Neural progenitor cell (in vitro differentiated cells): ENCODE measurements at regions not wholly inside any gene's neighbourhood (a gene's known extent, or its start where the extent isn't known, plus 50 kb on each side); places are given as distances from the start of the nearest gene placed in this dataset.

Source experiments
- DNase-seq: peaks from one replicate; pipeline ENCODE4 v3.0.0-alpha.2; 2016; ENCODE audit warnings: low spot score
- H2AFZ ChIP-seq: fragments of 200-600 bp; sonication (generic); replicated peaks from 2 replicates; pipeline ENCODE4 v1.6.1; 2016; ENCODE audit warnings: antibody characterized with exemption
- H3F3A ChIP-seq: fragments of 200-600 bp; sonication (generic); 2 replicates; pipeline ENCODE4 v1.6.1; 2016; ENCODE audit warnings: antibody characterized with exemption, low read depth
- H3K27ac ChIP-seq: fragments of 200-600 bp; sonication (generic); 2 replicates; pipeline ENCODE4 v1.5.1; 2016; ENCODE audit warnings: mild to moderate bottlenecking
- H3K27me3 ChIP-seq: fragments of 200-600 bp; sonication (generic); 2 replicates; pipeline ENCODE4 v1.6.1; 2016; ENCODE audit warnings: mild to moderate bottlenecking, moderate library complexity
- H3K36me3 ChIP-seq: fragments of 200-600 bp; sonication (generic); 2 replicates; pipeline ENCODE4 v1.5.1; 2016
- H3K4me1 ChIP-seq: fragments of 200-600 bp; sonication (generic); 2 replicates; pipeline ENCODE4 v1.6.1; 2016; ENCODE audit warnings: mixed run types
- H3K4me2 ChIP-seq: fragments of 200-600 bp; sonication (generic); 2 replicates; pipeline ENCODE4 v1.6.1; 2016
- H3K4me3 ChIP-seq: fragments of 200-600 bp; sonication (generic); 2 replicates; pipeline ENCODE4 v1.5.1; 2016
- H3K79me2 ChIP-seq: fragments of 200-600 bp; sonication (generic); 2 replicates; pipeline ENCODE4 v1.6.1; 2016; ENCODE audit warnings: low read depth
- H3K9ac ChIP-seq: fragments of 200-600 bp; sonication (generic); 2 replicates; pipeline ENCODE4 v1.6.1; 2016
- H3K9me3 ChIP-seq: fragments of 200-600 bp; sonication (generic); 2 replicates; pipeline ENCODE4 v1.5.1; 2016; ENCODE audit warnings: low read depth
- H4K20me1 ChIP-seq: fragments of 200-600 bp; sonication (generic); 2 replicates; pipeline ENCODE4 v1.6.1; 2016; ENCODE audit warnings: low read depth
- H3K27ac Mint-ChIP-seq: 3 replicates; pipeline ENCODE4 v1.8.0; 2021; ENCODE audit warnings: mixed read lengths
- H3K27me3 Mint-ChIP-seq: 2 replicates; pipeline ENCODE4 v1.8.0; 2022; ENCODE audit warnings: low read depth, mild to moderate bottlenecking, inconsistent platforms, moderate library complexity, mixed read lengths; ENCODE audit not compliant: insufficient read depth
- H3K36me3 Mint-ChIP-seq: 3 replicates; pipeline ENCODE4 v1.8.0; 2021; ENCODE audit warnings: mixed read lengths
- H3K4me1 Mint-ChIP-seq: 3 replicates; pipeline ENCODE4 v1.8.0; 2021; ENCODE audit warnings: mixed read lengths
- H3K4me3 Mint-ChIP-seq: 3 replicates; pipeline ENCODE4 v1.8.0; 2021; ENCODE audit warnings: mild to moderate bottlenecking, moderate library complexity, mixed read lengths
- H3K9me3 Mint-ChIP-seq: 3 replicates; pipeline ENCODE4 v1.8.0; 2020; ENCODE audit warnings: mixed read lengths
- EZH2 ChIP-seq: fragments of 200-600 bp; sonication (generic); IDR thresholded peaks from 2 replicates; pipeline ENCODE4 v1.6.1; 2017; ENCODE audit warnings: antibody characterized with exemption, mild to moderate bottlenecking, moderate library complexity
- EZH2phosphoT487 ChIP-seq: fragments of 200-600 bp; sonication (generic); IDR thresholded peaks from 2 replicates; pipeline ENCODE4 v1.6.1; 2017; ENCODE audit warnings: antibody characterized with exemption
- TF ChIP-seq, protein P1 (sequence below): fragments of 200-600 bp; sonication (generic); IDR thresholded peaks from 2 replicates; pipeline ENCODE4 v1.5.1; 2017; ENCODE audit warnings: antibody characterized with exemption, mild to moderate bottlenecking

DNA sequence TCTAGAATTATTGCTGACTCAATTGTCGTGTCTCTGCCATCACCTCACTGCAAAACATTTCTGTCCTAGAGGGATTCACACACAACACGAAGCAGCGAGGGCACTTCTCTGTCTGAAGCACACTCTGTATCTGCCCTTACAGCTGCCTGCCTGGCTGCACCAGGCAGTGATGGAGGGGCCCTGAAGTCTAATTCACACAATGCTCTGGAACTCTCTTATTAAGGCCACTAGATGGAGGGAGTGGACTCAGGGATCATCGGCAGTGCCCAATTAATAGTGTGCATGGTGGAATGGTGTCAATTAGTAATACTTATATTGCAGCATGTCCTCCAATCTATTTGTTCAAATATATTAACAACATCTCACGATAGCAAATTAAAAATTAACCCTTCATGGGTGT is 157.5 kb upstream of the MAP1B start:
- Histone ChIP-seq H3K4me3 (no peak overlapping the region), H3K9ac (no peak overlapping the region), H3K4me1 (peaks cover 5% of the 10 kb centered on the region), H3K36me3 (no peaks in the 10 kb centered on the region), H4K20me1 (no peaks in the 10 kb centered on the region), H2AFZ (no peak overlapping the region), H3K79me2 (no peaks in the 10 kb centered on the region), H3K9me3 (no peaks in the 10 kb centered on the region), H3F3A (no peaks in the 10 kb centered on the region), H3K27me3 (no peaks in the 10 kb centered on the region), H3K27ac (no peak overlapping the region), H3K4me2 (no peak overlapping the region)
- Mint-ChIP-seq H3K27ac (no peak overlapping the region), H3K36me3 (peaks cover 2% of the 10 kb centered on the region), H3K9me3 (peaks cover 43% of the 10 kb centered on the region), H3K4me1 (peaks cover 9% of the 10 kb centered on the region), H3K27me3 (peaks cover 13% of the 10 kb centered on the region), H3K4me3 (no peak overlapping the region)
- TF ChIP-seq, protein P1, sequence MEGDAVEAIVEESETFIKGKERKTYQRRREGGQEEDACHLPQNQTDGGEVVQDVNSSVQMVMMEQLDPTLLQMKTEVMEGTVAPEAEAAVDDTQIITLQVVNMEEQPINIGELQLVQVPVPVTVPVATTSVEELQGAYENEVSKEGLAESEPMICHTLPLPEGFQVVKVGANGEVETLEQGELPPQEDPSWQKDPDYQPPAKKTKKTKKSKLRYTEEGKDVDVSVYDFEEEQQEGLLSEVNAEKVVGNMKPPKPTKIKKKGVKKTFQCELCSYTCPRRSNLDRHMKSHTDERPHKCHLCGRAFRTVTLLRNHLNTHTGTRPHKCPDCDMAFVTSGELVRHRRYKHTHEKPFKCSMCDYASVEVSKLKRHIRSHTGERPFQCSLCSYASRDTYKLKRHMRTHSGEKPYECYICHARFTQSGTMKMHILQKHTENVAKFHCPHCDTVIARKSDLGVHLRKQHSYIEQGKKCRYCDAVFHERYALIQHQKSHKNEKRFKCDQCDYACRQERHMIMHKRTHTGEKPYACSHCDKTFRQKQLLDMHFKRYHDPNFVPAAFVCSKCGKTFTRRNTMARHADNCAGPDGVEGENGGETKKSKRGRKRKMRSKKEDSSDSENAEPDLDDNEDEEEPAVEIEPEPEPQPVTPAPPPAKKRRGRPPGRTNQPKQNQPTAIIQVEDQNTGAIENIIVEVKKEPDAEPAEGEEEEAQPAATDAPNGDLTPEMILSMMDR = no peak
- TF ChIP-seq EZH2 (no peak), EZH2phosphoT487 (no peak)
- DNase-seq = no peak

DNA sequence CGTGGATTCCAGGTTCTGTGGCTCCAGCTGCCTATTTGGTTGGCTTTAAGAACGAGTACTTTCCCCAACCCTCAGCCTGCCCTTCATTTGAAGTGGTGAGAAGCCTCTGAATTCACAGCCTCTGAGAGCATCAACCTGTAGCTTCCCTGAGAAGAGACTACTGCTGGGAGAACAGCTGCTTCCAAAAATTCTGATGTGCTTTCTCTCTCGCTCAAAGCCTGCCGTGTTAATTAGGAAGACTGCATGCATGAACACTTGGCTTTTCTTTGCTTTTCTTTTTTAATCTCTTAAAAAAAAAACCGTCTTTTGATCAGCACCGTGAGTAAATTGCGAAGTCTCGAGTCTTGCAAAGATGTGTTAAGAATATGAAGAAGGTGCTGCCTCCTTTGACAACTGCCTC is 153.4 kb upstream of the MAP1B start:
- no peaks in the 10 kb centered on the region for H3F3A ChIP-seq
- no peaks in the 10 kb centered on the region for H3K9me3 ChIP-seq
- peaks cover 5% of the 10 kb centered on the region for H3K27me3 Mint-ChIP-seq
- DNase-seq = no peak
- H3K9me3 Mint-ChIP-seq = peaks cover 27% of the 10 kb centered on the region
- TF ChIP-seq, protein P1 = no peak
- no peak for TF ChIP-seq EZH2phosphoT487
- no peak for TF ChIP-seq EZH2
- no peaks in the 10 kb centered on the region for H4K20me1 ChIP-seq
- no peak overlapping the region for H3K4me2 ChIP-seq
- H3K27ac Mint-ChIP-seq = no peak overlapping the region
- H3K27me3 ChIP-seq = no peaks in the 10 kb centered on the region
- H3K36me3 Mint-ChIP-seq = no peaks in the 10 kb centered on the region
- H3K4me3 Mint-ChIP-seq = no peak overlapping the region
- H3K79me2 ChIP-seq = no peaks in the 10 kb centered on the region
- no peak overlapping the region for H3K27ac ChIP-seq
- peaks cover 42% of the 10 kb centered on the region for H3K4me1 Mint-ChIP-seq
- H3K36me3 ChIP-seq = no peaks in the 10 kb centered on the region
- H3K4me1 ChIP-seq = peaks cover 26% of the 10 kb centered on the region
- H3K4me3 ChIP-seq = no peak overlapping the region
- H2AFZ ChIP-seq = no peak overlapping the region
- no peak overlapping the region for H3K9ac ChIP-seq

DNA sequence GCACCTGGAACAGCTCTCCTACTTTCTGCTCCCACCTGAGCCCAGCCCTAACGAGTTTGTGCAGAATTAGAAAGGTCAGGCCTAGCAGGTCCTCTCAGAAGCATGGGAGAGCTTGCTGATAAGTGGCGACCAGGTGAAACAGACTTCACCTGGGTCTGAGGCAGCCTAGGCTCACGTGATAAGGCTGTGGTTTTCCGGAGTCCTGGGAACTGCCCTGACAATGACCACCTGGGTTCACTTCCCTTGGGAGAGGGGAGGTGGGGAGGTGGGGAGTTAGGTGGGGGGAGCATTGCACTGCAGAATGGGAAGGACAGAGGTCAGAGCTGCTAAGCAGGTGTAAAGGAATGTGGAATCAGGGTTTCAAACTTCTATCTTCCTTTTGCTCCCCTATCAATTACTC is 152.9 kb upstream of the MAP1B start:
- no peaks in the 10 kb centered on the region for H3K79me2 ChIP-seq
- H3K36me3 Mint-ChIP-seq = no peaks in the 10 kb centered on the region
- no peak overlapping the region for H2AFZ ChIP-seq
- peaks cover 42% of the 10 kb centered on the region for H3K4me1 Mint-ChIP-seq
- peaks cover 26% of the 10 kb centered on the region for H3K4me1 ChIP-seq
- no peak overlapping the region for H3K4me2 ChIP-seq
- peaks cover 5% of the 10 kb centered on the region for H3K27me3 Mint-ChIP-seq
- H3K9ac ChIP-seq = no peak overlapping the region
- no peaks in the 10 kb centered on the region for H3K9me3 ChIP-seq
- no peak overlapping the region for H3K4me3 Mint-ChIP-seq
- no peaks in the 10 kb centered on the region for H3K27me3 ChIP-seq
- H3K9me3 Mint-ChIP-seq = peaks cover 23% of the 10 kb centered on the region
- H4K20me1 ChIP-seq = no peaks in the 10 kb centered on the region
- no peaks in the 10 kb centered on the region for H3K36me3 ChIP-seq
- H3K27ac Mint-ChIP-seq = no peak overlapping the region
- no peak for DNase-seq
- no peak overlapping the region for H3K4me3 ChIP-seq
- no peaks in the 10 kb centered on the region for H3F3A ChIP-seq
- TF ChIP-seq EZH2 (no peak), EZH2phosphoT487 (no peak)
- TF ChIP-seq, protein P1 = no peak
- no peak overlapping the region for H3K27ac ChIP-seq
